Dendritic cell treated with granulocyte-macrophage colony-stimulating factor and Interleukin-4, amounts not matched to agents 40 ng/mL and 50 ng/mL, for 4 days (primary cell): ENCODE measurements at regions not wholly inside any gene's neighbourhood (a gene's known extent, or its start where the extent isn't known, plus 50 kb on each side); places are given as distances from the start of the nearest gene placed in this dataset.

Experiments used
- H3K27ac Mint-ChIP-seq: one replicate; pipeline ENCODE4 v1.8.0; 2022; ENCODE audit warnings: mild to moderate bottlenecking, mixed read lengths
- H3K27me3 Mint-ChIP-seq: one replicate; pipeline ENCODE4 v1.8.0; 2022; ENCODE audit warnings: mild to moderate bottlenecking, mixed read lengths
- H3K36me3 Mint-ChIP-seq: one replicate; pipeline ENCODE4 v1.8.0; 2022; ENCODE audit warnings: low read depth, mixed read lengths
- H3K4me1 Mint-ChIP-seq: one replicate; pipeline ENCODE4 v1.8.0; 2022; ENCODE audit warnings: low read depth, mixed read lengths
- H3K4me3 Mint-ChIP-seq: one replicate; pipeline ENCODE4 v1.8.0; 2022; ENCODE audit warnings: mild to moderate bottlenecking, moderate library complexity, mixed read lengths
- H3K9me3 Mint-ChIP-seq: one replicate; pipeline ENCODE4 v1.8.0; 2022; ENCODE audit warnings: mixed read lengths
- intact Hi-C: fragments of 100-400 bp; cut with micrococcal nuclease; formaldehyde crosslinking; loops from one replicate; pipeline ENCODE4 v1.15.0; 2022

GRCh38 chr13:31968473-31968872 lies 63.1 kb upstream of the FRY start:
- intact Hi-C loops, result loop anchor here (2.0 kb wide), 1 partner anchor 14 kb away; no protein-coding TSS in a partner anchor
- H3K27ac Mint-ChIP-seq, result no peak overlapping the region
- H3K4me3 Mint-ChIP-seq, result no peak overlapping the region
- peaks cover 23% of the 10 kb centered on the region for H3K4me1 Mint-ChIP-seq
- no peaks in the 10 kb centered on the region for H3K27me3 Mint-ChIP-seq
- no peaks in the 10 kb centered on the region for H3K9me3 Mint-ChIP-seq
- H3K36me3 Mint-ChIP-seq, result no peaks in the 10 kb centered on the region

DNA sequence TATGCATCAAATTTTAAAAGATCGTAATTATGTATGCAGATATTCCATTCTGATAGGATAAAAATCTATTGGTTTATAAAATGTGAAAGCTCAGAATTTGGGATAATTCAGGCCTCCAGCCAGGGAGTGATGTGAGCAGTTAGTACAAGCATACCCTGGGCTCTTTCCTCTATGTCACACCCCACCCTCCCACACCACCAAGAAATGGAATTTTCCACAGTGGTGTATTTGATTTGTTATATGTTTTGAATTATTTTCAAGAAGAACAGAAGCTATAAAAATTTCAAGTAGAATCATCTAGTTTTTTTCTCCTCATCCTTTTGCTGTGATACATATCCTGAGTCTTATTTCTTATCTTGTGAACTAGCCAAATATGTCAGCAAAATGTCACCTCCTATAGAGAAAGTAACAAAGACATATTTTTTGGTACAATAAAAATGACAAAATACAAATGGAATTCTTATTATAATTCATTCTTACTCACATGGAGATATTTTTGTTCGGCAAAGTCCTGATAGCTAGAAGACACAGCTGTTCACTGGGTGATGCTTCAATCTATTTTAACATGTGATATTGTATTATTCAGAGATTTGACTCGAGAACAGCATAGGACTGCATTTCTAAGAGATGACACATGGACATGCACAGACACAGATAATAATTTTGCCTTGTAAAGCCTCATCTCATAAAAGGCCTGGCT lies 61.2 kb upstream of the FRY start:
- H3K9me3 Mint-ChIP-seq, result no peaks in the 10 kb centered on the region

GRCh38 chr13:31972453-31972852 lies 59.1 kb upstream of the FRY start:
- Mint-ChIP-seq H3K4me1 (peaks cover 15% of the 10 kb centered on the region), H3K4me3 (no peak overlapping the region), H3K27ac (no peak overlapping the region), H3K27me3 (no peaks in the 10 kb centered on the region), H3K9me3 (no peaks in the 10 kb centered on the region), H3K36me3 (no peaks in the 10 kb centered on the region)
- intact Hi-C loops, result no loop called here

More for the DNA sequence above, 61.2 kb upstream of the FRY start:
- intact Hi-C loops, result no loop called here
- H3K4me1 Mint-ChIP-seq, result peaks cover 19% of the 10 kb centered on the region
- no peaks in the 10 kb centered on the region for H3K36me3 Mint-ChIP-seq
- H3K27me3 Mint-ChIP-seq, result no peaks in the 10 kb centered on the region
- H3K4me3 Mint-ChIP-seq, result no peak overlapping the region
- no peak overlapping the region for H3K27ac Mint-ChIP-seq

DNA sequence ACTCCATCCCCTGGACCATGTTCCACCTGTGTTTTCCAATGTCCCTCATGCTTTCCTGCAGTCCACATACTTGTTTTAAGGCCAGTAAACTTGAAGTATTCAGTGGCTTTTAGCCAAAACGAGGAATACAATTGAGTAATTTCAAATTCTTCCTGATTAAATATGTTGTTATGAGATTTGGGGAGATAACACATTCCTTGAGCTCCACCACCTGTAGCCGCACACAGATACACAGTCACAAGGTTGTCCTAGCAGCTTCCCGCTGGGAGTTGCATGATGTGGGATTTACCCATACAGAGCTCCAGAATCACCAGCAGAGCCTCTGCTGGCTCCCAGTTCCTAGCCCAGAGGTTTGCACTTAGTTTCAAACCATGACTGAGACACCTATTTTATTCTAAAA lies 53.6 kb upstream of the FRY start:
- H3K27me3 Mint-ChIP-seq, result no peaks in the 10 kb centered on the region
- no peaks in the 10 kb centered on the region for H3K9me3 Mint-ChIP-seq
- H3K27ac Mint-ChIP-seq, result no peak overlapping the region
- no peak overlapping the region for H3K4me3 Mint-ChIP-seq
- intact Hi-C loops, result no loop called here
- H3K4me1 Mint-ChIP-seq, result peaks cover 9% of the 10 kb centered on the region
- no peaks in the 10 kb centered on the region for H3K36me3 Mint-ChIP-seq

DNA sequence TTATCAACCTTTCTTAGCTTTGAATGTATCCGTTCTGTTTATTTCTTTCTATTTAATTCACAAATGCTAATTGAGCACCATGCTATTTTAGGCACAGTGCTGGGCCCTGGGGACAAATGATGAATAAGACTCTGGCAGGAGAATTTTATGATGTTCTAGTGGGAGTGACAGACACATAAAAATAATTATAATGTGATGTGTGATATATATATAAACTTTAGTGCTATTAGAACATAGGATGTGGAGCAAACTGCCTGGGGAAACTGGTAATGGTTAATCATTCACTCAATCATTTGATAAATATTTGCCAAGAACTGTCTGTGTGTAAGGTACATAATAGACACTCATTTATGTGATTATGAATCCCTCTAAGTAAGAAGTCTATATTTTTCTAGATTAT lies 50.7 kb upstream of the FRY start:
- Mint-ChIP-seq H3K27ac (no peak overlapping the region), H3K4me1 (peaks cover 17% of the 10 kb centered on the region), H3K9me3 (peaks cover 9% of the 10 kb centered on the region), H3K4me3 (no peak overlapping the region), H3K27me3 (no peaks in the 10 kb centered on the region), H3K36me3 (no peaks in the 10 kb centered on the region)
- intact Hi-C loops, result loop anchor here (10.0 kb wide), 1 partner anchor 146 kb away; no protein-coding TSS in a partner anchor
